ENCODE measurements at regions not wholly inside any gene's neighbourhood (a gene's known extent, or its start where the extent isn't known, plus 50 kb on each side); places are given as distances from the start of the nearest gene placed in this dataset.

GRCh38 chr12:39081910-39082309, 176.5 kb upstream of the CPNE8 start:
- ChIA-PET CTCF (no interaction called here), POLR2A (interaction anchor here (0.7 kb wide), 1 partner anchor 40 kb away, joined by 3 read pairs; no protein-coding TSS in a partner anchor)
- no peak overlapping the region for H3K4me3 ChIP-seq (replicated peaks in 1 of 3; ENCODE audit: insufficient read depth in 1 of 3, low read depth in 1 of 3, low read length in 3 of 3)
- FAIRE-seq (no peak), DNase-seq (ENCODE audit: low read depth, low spot score) (no peak)
- H3K79me2 ChIP-seq (ENCODE audit: control insufficient read depth, insufficient read depth, low read length) = no peaks in the 10 kb centered on the region
- no peak overlapping the region for H2AFZ ChIP-seq (ENCODE audit: low read depth, low read length)
- H3K9me3 ChIP-seq (replicated peaks; ENCODE audit: control insufficient read depth, insufficient read depth, low read length) = no peaks in the 10 kb centered on the region
- no TSS peak for BruUV-seq (replicated peaks)
- H3K9ac ChIP-seq (replicated peaks; ENCODE audit: extremely low read depth, insufficient read depth, low read length) = no peak overlapping the region
- no peaks in the 10 kb centered on the region for H3K36me3 ChIP-seq (ENCODE audit: control insufficient read depth in 2 of 2, extremely low read depth in 1 of 2, insufficient read depth in 2 of 2, low read length in 2 of 2)
- H4K20me1 ChIP-seq (replicated peaks; ENCODE audit: control insufficient read depth, extremely low read depth, insufficient read depth, low read length) = no peaks in the 10 kb centered on the region
- H3K9me1 ChIP-seq (replicated peaks; ENCODE audit: control insufficient read depth, extremely low read depth, insufficient read depth, low read length) = no peaks in the 10 kb centered on the region
- H3K27me3 ChIP-seq (ENCODE audit: control insufficient read depth in 2 of 2, insufficient read depth in 2 of 2, low read length in 2 of 2) = no peaks in the 10 kb centered on the region
- dilution Hi-C loops (cut with MboI; ENCODE audit: extremely low pct_ligation_motif_present, low sequenced_read_pairs) = no loop called here
- no peak overlapping the region for H3K27ac ChIP-seq (ENCODE audit: insufficient read depth, low read depth, low read length)
- H3K4me2 ChIP-seq (ENCODE audit: insufficient read depth, low read length) = no peak overlapping the region
- no peaks in the 10 kb centered on the region for H3K4me1 ChIP-seq (ENCODE audit: control insufficient read depth, extremely low read depth, insufficient read depth, low read length)
- TF ChIP-seq POLR2AphosphoS5 (IDR thresholded peaks at IDR 0.05; ENCODE audit: insufficient read depth, low read depth, low read length) (no peak), MYC (IDR thresholded peaks at IDR 0.05; ENCODE audit: low read depth, low read length) (no peak), EZH2 (IDR thresholded peaks at IDR 0.05; ENCODE audit: borderline replicate concordance, low read depth, low read length, severe bottlenecking) (no peak), POLR2A (IDR thresholded peaks at IDR 0.05; ENCODE audit: low read depth, low read length) (no peak), JUN (IDR thresholded peaks at IDR 0.05; ENCODE audit: borderline replicate concordance, insufficient read depth, insufficient read length, low read depth) (no peak), FOS (IDR thresholded peaks at IDR 0.05; ENCODE audit: borderline replicate concordance, insufficient read depth, low read length) (no peak), MAX (IDR thresholded peaks at IDR 0.05; ENCODE audit: insufficient read depth, insufficient read length) (no peak), GATA2 (IDR thresholded peaks at IDR 0.05; ENCODE audit: insufficient read depth, insufficient read length, low read depth, low read length) (no peak)
- TF ChIP-seq, protein P1, sequence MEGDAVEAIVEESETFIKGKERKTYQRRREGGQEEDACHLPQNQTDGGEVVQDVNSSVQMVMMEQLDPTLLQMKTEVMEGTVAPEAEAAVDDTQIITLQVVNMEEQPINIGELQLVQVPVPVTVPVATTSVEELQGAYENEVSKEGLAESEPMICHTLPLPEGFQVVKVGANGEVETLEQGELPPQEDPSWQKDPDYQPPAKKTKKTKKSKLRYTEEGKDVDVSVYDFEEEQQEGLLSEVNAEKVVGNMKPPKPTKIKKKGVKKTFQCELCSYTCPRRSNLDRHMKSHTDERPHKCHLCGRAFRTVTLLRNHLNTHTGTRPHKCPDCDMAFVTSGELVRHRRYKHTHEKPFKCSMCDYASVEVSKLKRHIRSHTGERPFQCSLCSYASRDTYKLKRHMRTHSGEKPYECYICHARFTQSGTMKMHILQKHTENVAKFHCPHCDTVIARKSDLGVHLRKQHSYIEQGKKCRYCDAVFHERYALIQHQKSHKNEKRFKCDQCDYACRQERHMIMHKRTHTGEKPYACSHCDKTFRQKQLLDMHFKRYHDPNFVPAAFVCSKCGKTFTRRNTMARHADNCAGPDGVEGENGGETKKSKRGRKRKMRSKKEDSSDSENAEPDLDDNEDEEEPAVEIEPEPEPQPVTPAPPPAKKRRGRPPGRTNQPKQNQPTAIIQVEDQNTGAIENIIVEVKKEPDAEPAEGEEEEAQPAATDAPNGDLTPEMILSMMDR (IDR thresholded peaks at IDR 0.05; ENCODE audit: extremely low read depth in 1 of 2, insufficient read depth in 1 of 2, low read depth in 1 of 2, low read length in 2 of 2) = no peak
- intact Hi-C loops (cut with micrococcal nuclease) = no loop called here

All from endothelial cell of umbilical vein (primary cell).